HCT116 (cell line): ENCODE measurements at regions not wholly inside any gene's neighbourhood (a gene's known extent, or its start where the extent isn't known, plus 50 kb on each side); places are given as distances from the start of the nearest gene placed in this dataset.

Experiments
- ATAC-seq: fragments of 200-7000 bp; cut with Tn5 transposase; 2 replicates; pipeline ENCODE4 v1.9.1; 2020; ENCODE audit warnings: mild to moderate bottlenecking, moderate library complexity
- BruUV-seq: library from RNA; stranded (reverse); fragments of 400-500 nt; replicated peaks from 2 replicates; lab custom pipeline; 2021; lab: Mats Ljungman, UMichigan
- CTCF ChIA-PET: fragments of 300-600 bp; sonication (Branson Sonifier 250); formaldehyde crosslinking; loops from one replicate; lab custom pipeline; 2021; ENCODE audit warnings: antibody characterized with exemption; lab: Charles Lee
- POLR2A ChIA-PET: fragments of 300-600, 350-600 bp; sonication (Branson Sonifier 250); formaldehyde crosslinking; loops from one replicate; lab custom pipeline; 2021; ENCODE audit warnings: antibody characterized with exemption; lab: Charles Lee
- RAD21 ChIA-PET, 2 experiments: fragments of 300-600 bp; sonication (Branson Sonifier 250); formaldehyde crosslinking; loops; one replicate each; lab custom pipeline; 2023; ENCODE audit warnings: low total read pairs in 2 of 2; ENCODE audit not compliant: uncharacterized antibody in 2 of 2, unreplicated experiment in 2 of 2, low non-redundant PET in 1 of 2; lab: Charles Lee
- DNase-seq: peaks from one replicate; pipeline ENCODE4 v3.0.0-alpha.2; 2010; ENCODE audit warnings: low read depth, low spot score
- H2AFZ ChIP-seq: fragments of 200-600 bp; shearing (Covaris generic), sonication (generic); 2 replicates; pipeline ENCODE4 v1.6.1; 2017; ENCODE audit warnings: low read depth, mixed run types, mixed read lengths, antibody characterized with exemption, low read length; ENCODE audit not compliant: poor library complexity, severe bottlenecking
- H3K27ac ChIP-seq: 2 replicates; pipeline ENCODE4 v1.5.1; 2012; ENCODE audit warnings: low read depth, low read length
- H3K27me3 ChIP-seq: fragments of 200-600 bp; sonication (generic); 2 replicates; pipeline ENCODE4 v1.6.1; 2016; ENCODE audit warnings: mixed run types, low read length, mixed read lengths; ENCODE audit not compliant: insufficient read depth
- H3K36me3 ChIP-seq, 2 experiments: fragments of 200-500 bp in 1 of 2; fragments of 200-600 bp in 1 of 2; sonication (Bioruptor generic) in 1 of 2; sonication (generic) in 1 of 2; 2 replicates each; pipeline versions ENCODE4 v1.5.1 to v1.6.1; 2014 to 2016; ENCODE audit warnings: low read length in 2 of 2, inconsistent platforms in 1 of 2, mixed read lengths in 1 of 2, mixed run types in 1 of 2; ENCODE audit not compliant: insufficient read depth in 2 of 2, control insufficient read depth in 1 of 2
- H3K4me1 ChIP-seq, 2 experiments: fragments of 200-600 bp in 1 of 2; sonication (generic) in 1 of 2; 2 replicates each; pipeline versions ENCODE4 v1.5.1 to v1.6.1; 2012 to 2017; ENCODE audit warnings: low read length in 2 of 2, inconsistent platforms in 1 of 2, mild to moderate bottlenecking in 1 of 2, mixed read lengths in 1 of 2, mixed run types in 1 of 2, moderate library complexity in 1 of 2; ENCODE audit not compliant: insufficient read depth in 2 of 2, control insufficient read depth in 1 of 2
- H3K4me2 ChIP-seq: fragments of 200-600 bp; sonication (generic); 2 replicates; pipeline ENCODE4 v1.6.1; 2017; ENCODE audit warnings: mixed run types, low read length, mixed read lengths
- H3K4me3 ChIP-seq, 2 experiments: fragments of 200-600 bp in 1 of 2; sonication (generic) in 1 of 2; replicated peaks in 1 of 2; 2 replicates each; pipeline ENCODE4 v1.5.1; 2011 to 2016; ENCODE audit warnings: low read length in 2 of 2, control low read depth in 1 of 2, low read depth in 1 of 2, mild to moderate bottlenecking in 1 of 2, mixed read lengths in 1 of 2, mixed run types in 1 of 2
- H3K79me2 ChIP-seq: fragments of 200-600 bp; sonication (generic); 2 replicates; pipeline ENCODE4 v1.6.1; 2017; ENCODE audit warnings: mild to moderate bottlenecking, mixed run types, low read length, moderate library complexity, mixed read lengths; ENCODE audit not compliant: insufficient read depth
- H3K9ac ChIP-seq: fragments of 200-600 bp; sonication (generic); 2 replicates; pipeline ENCODE4 v1.6.1; 2016; ENCODE audit warnings: low read length, mixed read lengths
- H3K9me2 ChIP-seq: fragments of 200-600 bp; sonication (generic), shearing (Covaris generic); 2 replicates; pipeline ENCODE4 v1.6.1; 2017; ENCODE audit warnings: mixed run types, mild to moderate bottlenecking, moderate library complexity; ENCODE audit not compliant: insufficient read depth
- H3K9me3 ChIP-seq, 2 experiments: fragments of 200-500 bp in 1 of 2; fragments of 200-600 bp in 1 of 2; sonication (Bioruptor generic) in 1 of 2; sonication (generic) in 1 of 2; 2 replicates each; pipeline ENCODE4 v1.6.1; 2014 to 2017; ENCODE audit warnings: low read length in 2 of 2, mixed read lengths in 2 of 2, inconsistent platforms in 1 of 2, low read depth in 1 of 2, mild to moderate bottlenecking in 1 of 2, mixed run types in 1 of 2, moderate library complexity in 1 of 2; ENCODE audit not compliant: control insufficient read depth in 1 of 2, insufficient read depth in 1 of 2
- H4K20me1 ChIP-seq: fragments of 200-600 bp; sonication (generic), shearing (Covaris generic); 2 replicates; pipeline ENCODE4 v1.6.1; 2017; ENCODE audit warnings: mixed run types, mild to moderate bottlenecking, moderate library complexity; ENCODE audit not compliant: insufficient read depth
- CBX3 ChIP-seq: IDR thresholded peaks from 2 replicates; pipeline ENCODE4 v1.6.1; 2012; ENCODE audit warnings: low read depth
- CTCF ChIP-seq, 3 experiments: fragments of 200-600 bp in 1 of 3; sonication (generic) in 1 of 3; IDR thresholded peaks in 2 of 3; conservative IDR thresholded peaks in 1 of 3; 2 replicates each; pipeline ENCODE4 v1.5.1; 2012 to 2017; ENCODE audit warnings: low read depth in 2 of 3, low read length in 2 of 3, antibody characterized with exemption in 1 of 3, borderline replicate concordance in 1 of 3, control low read depth in 1 of 3, mild to moderate bottlenecking in 1 of 3, mixed read lengths in 1 of 3, mixed run types in 1 of 3, moderate library complexity in 1 of 3; ENCODE audit not compliant: insufficient read depth in 1 of 3
- EZH2 ChIP-seq: fragments of 200-600 bp; sonication (generic); IDR thresholded peaks from 2 replicates; pipeline ENCODE4 v1.6.1; 2017; ENCODE audit warnings: antibody characterized with exemption, mixed run types
- EZH2phosphoT487 ChIP-seq: fragments of 200-600 bp; IDR thresholded peaks from 2 replicates; pipeline ENCODE4 v1.6.1; 2018; ENCODE audit warnings: antibody characterized with exemption, borderline replicate concordance
- RAD21 ChIP-seq: IDR thresholded peaks from 2 replicates; pipeline ENCODE4 v1.6.1; 2012; ENCODE audit warnings: low read depth, mild to moderate bottlenecking
- ZBTB33 ChIP-seq: IDR thresholded peaks from 2 replicates; pipeline ENCODE4 v1.6.1; 2011; ENCODE audit warnings: mild to moderate bottlenecking, low read length, moderate library complexity; ENCODE audit not compliant: insufficient replicate concordance; ENCODE audit errors: extremely low read depth
- ZNF274 ChIP-seq: fragments of 200-500 bp; sonication (Bioruptor generic); IDR thresholded peaks from 2 replicates; pipeline ENCODE4 v1.6.1; 2014; ENCODE audit warnings: mild to moderate bottlenecking, low read depth, low read length, inconsistent platforms
- intact Hi-C: fragments of 100-400 bp; cut with micrococcal nuclease; formaldehyde crosslinking; loops from 2 replicates; pipeline ENCODE4 v1.10.0; 2022

- Histone ChIP-seq H3K4me1 (no peaks in the 10 kb centered on the region), H3K27ac (no peak overlapping the region), H3K4me3 (no peak overlapping the region), H3K9me3 (no peaks in the 10 kb centered on the region), H3K9ac (no peak overlapping the region), H4K20me1 (no peaks in the 10 kb centered on the region), H3K9me2 (no peaks in the 10 kb centered on the region), H2AFZ (no peak overlapping the region), H3K36me3 (no peaks in the 10 kb centered on the region), H3K4me2 (no peak overlapping the region), H3K27me3 (peaks cover 4% of the 10 kb centered on the region; the same call in 1 of the 2 replicates), H3K79me2 (no peaks in the 10 kb centered on the region)
- CTCF ChIA-PET, result interaction anchor here (0.9 to 1.0 kb wide), 2 partner anchors 569 to 957 kb away, joined by 3 to 5 read pairs; no protein-coding TSS in a partner anchor
- BruUV-seq, result no TSS peak
- POLR2A ChIA-PET, result no interaction called here
- intact Hi-C loops, result no loop called here
- DNase-seq (no peak), ATAC-seq (no peak; the same call in 1 of the 2 replicates)
- RAD21 ChIA-PET, result no interaction called here
- TF ChIP-seq ZBTB33, result no peak
- peak; percentile 21; the same call in 1 of the 2 replicates for TF ChIP-seq RAD21
- TF ChIP-seq CBX3, result no peak
- no peak for TF ChIP-seq EZH2
- TF ChIP-seq ZNF274, result no peak
- peak in 2 of 3 experiments; percentile 18 to 19; a peak in 1 of 6 replicates for TF ChIP-seq CTCF (IDR thresholded peaks at IDR 0.05 in 2 of 3, conservative IDR thresholded peaks at IDR 0.05 in 1 of 3; ENCODE audit: borderline replicate concordance in 1 of 3, insufficient read depth in 1 of 3, low read depth in 2 of 3, low read length in 2 of 3)
- TF ChIP-seq EZH2phosphoT487, result no peak
Observed at GRCh38 chr10:25682203-25682851, 251.7 kb upstream of the MYO3A start.
